Motor neuron (in vitro differentiated cells): ENCODE measurements at regions not wholly inside any gene's neighbourhood (a gene's known extent, or its start where the extent isn't known, plus 50 kb on each side); places are given as distances from the start of the nearest gene placed in this dataset.

ENCODE experiments used
- ATAC-seq, 8 experiments: fragments of 200-7000 bp; cut with Tn5 transposase; replicated peaks in 6 of 8; 2 replicates each; pipeline ENCODE4 v1.8.0; 2021; ENCODE audit warnings: mild to moderate bottlenecking in 8 of 8, moderate library complexity in 8 of 8
- H3K27ac ChIP-seq, 2 donors: fragments of 250-450 bp; sonication (Bioruptor Pico); 2 replicates each; pipeline ENCODE4 v1.9.0; 2021; ENCODE audit warnings: antibody characterized with exemption in 2 of 2, mild to moderate bottlenecking in 2 of 2, moderate library complexity in 1 of 2
- H3K4me1 ChIP-seq, 2 donors: fragments of 250-450 bp; sonication (Bioruptor Pico); replicated peaks in 1 of 2; 2 replicates each; pipeline ENCODE4 v1.6.1; 2021; ENCODE audit warnings: antibody characterized with exemption in 2 of 2, mild to moderate bottlenecking in 2 of 2, moderate library complexity in 1 of 2
- H3K4me3 ChIP-seq, 5 donors: fragments of 250-450 bp; sonication (Bioruptor Pico); 2 replicates each; pipeline ENCODE4 v1.9.0; 2021; ENCODE audit warnings: antibody characterized with exemption in 5 of 5, mild to moderate bottlenecking in 5 of 5, moderate library complexity in 4 of 5
- WGBS, 10 experiments: fragments of 450-650 bp; shearing (Covaris generic); methylation state at CpG; one replicate each; pipeline ENCODE4 v1.0.0; 2022; 5-methylcytosine and 5-hydroxymethylcytosine counted together
- in situ Hi-C, 9 experiments: fragments of 400-800 bp; cut with MboI; loops; one replicate each; pipeline ENCODE4 v1.15.0; 2021; ENCODE audit warnings: low sequenced_read_pairs in 9 of 9, low pct_unique_long_range_greater_than_20kb in 2 of 9; ENCODE audit not compliant: unreplicated experiment in 9 of 9

DNA sequence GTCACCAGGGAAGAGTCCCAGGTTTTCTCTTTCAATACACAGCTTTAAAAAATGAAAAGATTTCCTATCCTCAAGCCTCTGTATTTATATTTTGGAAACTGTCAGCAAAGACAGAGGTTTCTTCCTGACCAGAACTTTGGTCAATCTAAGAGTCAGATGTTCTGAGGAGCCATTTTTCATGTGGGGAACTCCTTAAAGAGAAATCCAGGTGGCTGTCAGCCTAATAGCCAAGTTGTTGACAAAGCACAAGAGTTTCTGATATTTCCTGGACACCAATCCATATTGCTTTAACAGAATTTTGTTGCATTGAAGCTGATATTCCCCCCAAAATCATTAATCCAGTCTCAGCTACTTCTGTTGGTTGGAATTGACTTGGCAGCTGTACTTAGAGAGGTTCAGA lies 318.6 kb upstream of the NFIA start:
- in situ Hi-C loops: loop anchor here in 1 of 9 experiments (25.0 kb wide), 1 partner anchor 476 kb away; no protein-coding TSS in a partner anchor
- no peak overlapping the region for H3K27ac ChIP-seq
- no peak overlapping the region for H3K4me3 ChIP-seq
- no peaks in the 10 kb centered on the region for H3K4me1 ChIP-seq
- ATAC-seq: no peak

DNA sequence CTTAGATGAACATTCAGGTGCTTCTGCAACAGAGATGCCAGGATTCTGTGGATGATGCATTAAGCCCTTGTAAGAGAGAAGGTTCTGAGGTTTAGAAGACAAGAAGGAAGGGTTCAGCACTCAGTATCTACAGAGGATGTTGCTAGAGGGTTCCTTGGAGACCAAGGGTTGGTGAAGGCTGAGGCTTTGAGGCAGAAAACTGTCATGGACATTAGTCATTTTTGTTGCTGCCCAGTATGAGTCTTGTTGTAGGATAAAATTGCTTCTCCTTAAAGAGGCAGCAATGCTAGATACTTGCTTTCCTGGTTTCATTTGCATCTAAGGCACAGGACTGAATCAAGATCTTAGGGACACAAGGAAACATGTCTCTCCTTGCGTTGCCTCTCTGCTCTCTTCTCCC lies 319.4 kb upstream of the NFIA start:
- no peak overlapping the region for H3K4me3 ChIP-seq
- no peak overlapping the region for H3K27ac ChIP-seq
- H3K4me1 ChIP-seq: no peaks in the 10 kb centered on the region
- WGBS, 10 experiments: 100% methylated on average over 1 of the region's 1 CpG; no CpG with 5 or more reads in 9 of the 10 experiments
- in situ Hi-C loops: loop anchor here in 1 of 9 experiments (25.0 kb wide), 1 partner anchor 476 kb away; no protein-coding TSS in a partner anchor
- no peak for ATAC-seq

DNA sequence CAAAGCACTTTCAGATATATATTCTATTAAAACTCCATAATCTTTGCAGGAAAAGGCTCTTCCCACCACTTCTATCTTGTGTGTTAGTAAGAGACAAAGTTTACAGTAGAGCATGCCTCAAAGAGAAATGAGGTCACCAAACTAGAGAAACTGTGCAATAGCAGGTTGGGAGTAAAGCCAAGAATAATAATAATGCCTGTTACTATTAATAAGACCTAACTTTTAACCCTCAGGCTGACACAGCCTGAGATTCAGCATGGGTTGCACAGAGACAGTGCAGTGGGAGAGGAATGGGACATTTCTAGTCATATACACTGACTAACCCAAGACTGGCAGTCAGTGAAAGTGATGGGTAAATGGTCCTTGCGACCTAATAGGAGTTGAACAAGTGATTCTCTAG lies 320.2 kb upstream of the NFIA start:
- no peak overlapping the region for H3K27ac ChIP-seq
- no peak overlapping the region for H3K4me3 ChIP-seq
- in situ Hi-C loops: loop anchor here in 1 of 9 experiments (25.0 kb wide), 1 partner anchor 475 kb away; no protein-coding TSS in a partner anchor
- H3K4me1 ChIP-seq: no peaks in the 10 kb centered on the region
- no peak for ATAC-seq
- WGBS, 10 experiments: 100% methylated on average over 1 of the region's 1 CpG; no CpG with 5 or more reads in 8 of the 10 experiments

DNA sequence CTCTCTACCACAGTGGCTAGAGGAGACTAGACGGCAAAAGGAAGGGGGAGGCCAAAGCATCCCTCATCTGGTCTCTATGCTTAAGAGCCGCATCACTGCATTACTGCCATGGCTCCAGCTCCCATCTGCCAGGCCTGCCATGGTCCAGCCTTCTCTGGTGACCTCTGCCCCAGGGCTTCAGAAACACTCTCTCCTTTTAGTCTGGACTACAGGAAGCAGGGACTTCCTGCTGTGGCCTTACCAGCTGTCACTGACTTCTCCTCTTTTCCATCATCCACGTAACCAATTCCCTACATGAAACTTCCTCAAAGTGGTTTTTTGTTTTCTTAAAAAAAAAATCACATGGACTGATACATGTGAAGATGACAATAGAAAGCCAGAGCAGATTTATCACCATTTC lies 323.1 kb upstream of the NFIA start:
- ATAC-seq: no peak
- H3K4me1 ChIP-seq: peaks cover 0 to 2% of the 10 kb centered on the region in 2 donors
- H3K4me3 ChIP-seq: no peak overlapping the region
- in situ Hi-C loops: loop anchor here in 1 of 9 experiments (25.0 kb wide), 1 partner anchor 472 kb away; no protein-coding TSS in a partner anchor
- whole genome bisulfite sequencing, 10 experiments: 14 to 94% (median 79%) methylated on average over 1 to 3 of the region's 3 CpGs; no CpG with 5 or more reads in 4 of the 10 experiments
- no peak overlapping the region for H3K27ac ChIP-seq

DNA sequence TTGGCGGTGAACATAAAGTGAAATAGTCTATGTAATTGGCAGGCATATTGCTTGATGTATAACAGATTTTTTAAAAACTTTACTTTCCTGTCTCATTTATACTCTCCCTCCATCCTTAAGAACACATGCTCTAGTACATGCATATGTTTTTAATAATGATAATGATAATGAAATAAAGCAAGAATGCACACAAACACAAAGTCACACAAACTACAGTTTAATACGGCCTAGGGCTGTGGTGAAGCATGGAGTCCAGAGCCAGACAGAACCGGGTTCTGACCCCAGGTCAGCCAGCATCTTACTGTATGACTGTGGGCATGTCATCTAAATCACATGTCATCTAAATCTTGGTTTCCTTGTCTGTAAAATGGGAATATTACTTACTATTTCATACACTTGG lies 324.9 kb upstream of the NFIA start:
- in situ Hi-C loops: loop anchor here in 1 of 9 experiments (25.0 kb wide), 1 partner anchor 470 kb away; no protein-coding TSS in a partner anchor
- Histone ChIP-seq H3K27ac (no peak overlapping the region), H3K4me1 (peaks cover 6 to 20% of the 10 kb centered on the region in 2 donors), H3K4me3 (no peak overlapping the region)
- ATAC-seq: no peak
- 0 to 100% (median 80%) methylated on average over 1 to 3 of the region's 3 CpGs; no CpG with 5 or more reads in 1 of the 10 experiments for WGBS, 10 experiments

DNA sequence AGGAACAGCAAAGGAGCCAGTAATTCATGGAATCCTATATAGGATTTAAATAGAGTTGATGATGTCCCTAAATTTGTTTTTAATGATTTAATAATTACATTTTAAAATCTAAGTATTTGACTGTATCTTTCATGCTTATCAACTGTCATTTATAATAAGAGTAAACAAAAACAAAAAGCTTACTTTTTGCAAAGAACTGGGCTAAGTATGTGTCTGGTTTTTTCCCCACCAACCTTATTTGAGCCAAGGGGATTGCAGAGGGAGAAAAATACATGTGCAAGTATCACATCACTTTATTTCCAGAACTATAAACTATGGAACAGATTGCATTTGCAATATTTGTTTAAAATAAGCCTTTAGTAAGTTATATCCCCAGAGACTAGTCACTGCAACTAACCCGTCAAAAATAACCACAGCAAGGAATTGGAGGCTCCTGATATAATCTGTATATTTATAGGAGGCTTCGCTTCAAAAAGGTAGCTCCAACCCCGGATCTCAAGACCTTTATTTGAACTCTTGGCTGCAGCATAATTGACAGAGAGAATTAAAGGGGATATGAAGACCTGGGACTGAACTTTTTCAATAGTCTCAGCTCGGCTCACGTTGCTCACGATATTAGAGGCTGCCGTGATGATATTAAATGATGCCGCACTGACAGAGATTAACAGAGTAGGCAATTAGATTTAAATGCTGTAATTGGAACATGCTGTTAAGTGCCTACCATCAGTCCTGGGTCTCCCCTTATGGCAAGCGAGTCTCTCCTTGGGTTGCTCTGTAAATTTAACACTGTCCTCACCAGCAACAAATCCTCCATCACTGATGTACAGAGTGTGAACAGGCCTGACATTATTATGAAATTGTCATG lies 329.1 kb upstream of the NFIA start:
- H3K4me1 ChIP-seq: peaks cover 6 to 24% of the 10 kb centered on the region in 2 donors
- no peak overlapping the region for H3K4me3 ChIP-seq
- peak in 5 of 8 experiments; percentile 38 to 87 (median 42) for ATAC-seq
- peak overlapping the region in 1 of 2 donors; percentile 23 for H3K27ac ChIP-seq
- in situ Hi-C loops: loop anchor here in 1 of 9 experiments (25.0 kb wide), 1 partner anchor 466 kb away; no protein-coding TSS in a partner anchor
- WGBS, 10 experiments: 18 to 80% (median 71%) methylated on average over 1 to 9 of the region's 9 CpGs

DNA sequence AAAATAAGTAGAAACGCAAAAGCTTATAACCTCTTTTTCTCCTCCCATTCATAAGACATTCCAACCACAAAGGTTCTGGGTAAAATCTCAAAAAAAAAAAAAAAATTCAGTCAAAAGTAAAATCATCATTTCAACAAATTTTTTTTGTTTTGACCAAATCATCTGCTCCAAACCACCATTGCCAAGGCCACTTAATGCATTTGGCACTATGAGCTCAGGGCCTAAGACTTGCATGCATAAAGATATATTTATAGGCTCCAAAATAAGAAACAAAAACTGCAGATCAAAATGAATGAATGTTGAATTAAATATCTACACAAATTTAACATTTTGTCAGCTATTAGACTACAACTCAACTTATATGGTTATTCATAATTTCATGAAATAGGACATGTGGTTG lies 331.1 kb upstream of the NFIA start:
- Histone ChIP-seq H3K27ac (no peak overlapping the region), H3K4me3 (no peak overlapping the region), H3K4me1 (peaks cover 12 to 32% of the 10 kb centered on the region in 2 donors)
- ATAC-seq: no peak
- in situ Hi-C loops: loop anchor here in 1 of 9 experiments (25.0 kb wide), 1 partner anchor 464 kb away; no protein-coding TSS in a partner anchor
- WGBS, 10 experiments: 0 to 100% (median 91%) methylated on average over 1 of the region's 1 CpG; no CpG with 5 or more reads in 3 of the 10 experiments

DNA sequence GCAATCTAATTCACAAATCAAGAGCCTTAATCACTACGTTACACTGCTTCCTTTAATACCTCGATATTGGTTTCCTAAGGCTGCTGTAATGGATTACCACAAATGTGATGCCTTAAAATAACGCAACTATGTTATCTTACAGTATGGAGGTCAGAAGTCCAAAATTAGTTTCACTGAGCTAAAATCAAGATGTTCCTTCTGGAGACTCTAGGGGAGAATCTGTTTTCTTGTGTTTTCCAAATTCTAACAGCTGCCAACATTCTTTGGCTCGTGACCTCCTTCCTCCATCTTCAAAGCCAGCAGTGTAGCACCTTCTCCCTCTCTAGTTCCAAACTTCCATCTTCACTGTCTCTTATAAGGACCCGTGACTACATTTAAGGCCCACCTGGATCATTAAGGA lies 335.0 kb upstream of the NFIA start:
- ATAC-seq: no peak
- Histone ChIP-seq H3K4me1 (peaks cover 12 to 23% of the 10 kb centered on the region in 2 donors), H3K4me3 (no peak overlapping the region), H3K27ac (no peak overlapping the region)
- in situ Hi-C loops: no loop called here
- 8 to 100% (median 96%) methylated on average over 1 to 5 of the region's 5 CpGs for WGBS, 10 experiments

DNA sequence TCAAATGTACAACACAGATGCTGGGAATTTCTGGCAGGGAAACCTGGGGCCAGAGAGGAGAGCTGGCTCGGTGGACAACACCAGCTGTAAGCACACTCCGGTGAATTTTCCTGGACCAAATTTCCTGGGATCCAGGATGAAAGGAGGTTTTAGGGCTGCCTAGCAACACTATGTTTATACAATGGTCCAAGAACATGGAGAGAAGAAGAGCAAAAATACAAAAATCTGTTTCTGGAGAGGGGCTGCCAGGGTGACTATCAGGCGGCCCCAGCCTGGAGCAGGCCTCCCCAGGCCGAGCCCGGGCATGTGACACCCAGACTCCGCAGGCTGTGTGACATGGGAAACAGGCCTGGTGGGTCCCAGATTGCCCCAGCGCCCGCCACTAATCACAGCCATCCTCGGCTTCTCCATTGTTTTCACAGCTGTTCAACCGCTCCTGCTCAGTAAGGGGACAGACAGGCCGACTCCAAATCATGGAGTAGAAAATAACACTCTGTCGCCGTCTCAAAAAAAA lies 336.0 kb upstream of the NFIA start:
- 0 to 32% (median 19%) methylated on average over 1 to 12 of the region's 13 CpGs; no CpG with 5 or more reads in 2 of the 10 experiments for WGBS, 10 experiments
- in situ Hi-C loops: no loop called here
- no peak overlapping the region for H3K4me3 ChIP-seq
- peaks cover 12 to 19% of the 10 kb centered on the region in 2 donors for H3K4me1 ChIP-seq
- peak in 5 of 8 experiments; percentile 93 to 97 (median 97) for ATAC-seq
- H3K27ac ChIP-seq: peak overlapping the region; percentile 59 to 61

DNA sequence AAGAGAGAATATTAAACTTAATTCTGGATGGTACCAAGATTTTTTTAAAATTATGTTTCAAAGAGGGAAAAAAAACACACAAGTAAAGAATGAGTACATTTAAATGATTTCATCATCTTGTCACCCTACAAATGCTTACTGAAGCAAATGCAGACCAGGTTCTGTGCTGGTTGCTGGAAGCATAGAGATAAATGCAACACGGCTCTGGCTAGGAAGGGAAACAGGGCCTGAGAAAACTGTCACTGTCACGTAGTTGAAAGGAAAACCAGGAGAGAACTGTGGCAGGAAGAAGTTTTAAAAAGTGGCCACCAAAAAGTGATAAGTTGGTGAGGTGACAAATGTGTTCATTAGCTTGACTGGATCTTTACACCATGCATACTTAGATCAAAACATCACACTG lies 336.9 kb upstream of the NFIA start:
- 0 to 80% (median 50%) methylated on average over 1 to 2 of the region's 2 CpGs; no CpG with 5 or more reads in 1 of the 10 experiments for WGBS, 10 experiments
- no peak for ATAC-seq
- in situ Hi-C loops: no loop called here
- Histone ChIP-seq H3K27ac (no peak overlapping the region), H3K4me1 (peaks cover 12 to 19% of the 10 kb centered on the region in 2 donors), H3K4me3 (no peak overlapping the region)

DNA sequence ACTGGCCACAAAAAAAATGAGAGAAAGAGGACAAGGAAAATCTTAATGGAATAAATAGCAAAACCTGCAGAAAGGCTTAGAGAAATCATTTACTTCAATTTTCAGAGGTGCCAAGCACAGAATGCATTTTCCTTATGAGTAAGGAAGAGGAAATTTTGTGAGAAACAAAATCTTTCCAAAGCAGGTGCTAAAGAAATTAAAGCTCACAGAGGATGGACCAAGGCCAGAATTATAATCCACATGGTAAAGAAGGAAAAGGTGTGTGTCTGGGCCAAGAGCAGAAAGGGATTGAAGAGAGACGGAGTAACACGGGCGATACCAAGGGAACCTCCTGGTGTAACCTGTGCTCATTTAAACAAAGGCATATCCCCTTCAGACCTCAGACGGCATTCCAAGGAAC lies 340.0 kb upstream of the NFIA start:
- in situ Hi-C loops: no loop called here
- no peak for ATAC-seq
- Histone ChIP-seq H3K4me3 (no peak overlapping the region), H3K4me1 (peaks cover 12 to 19% of the 10 kb centered on the region in 2 donors), H3K27ac (no peak overlapping the region)
- 90 to 100% (median 100%) methylated on average over 1 to 4 of the region's 4 CpGs; no CpG with 5 or more reads in 5 of the 10 experiments for WGBS, 10 experiments

DNA sequence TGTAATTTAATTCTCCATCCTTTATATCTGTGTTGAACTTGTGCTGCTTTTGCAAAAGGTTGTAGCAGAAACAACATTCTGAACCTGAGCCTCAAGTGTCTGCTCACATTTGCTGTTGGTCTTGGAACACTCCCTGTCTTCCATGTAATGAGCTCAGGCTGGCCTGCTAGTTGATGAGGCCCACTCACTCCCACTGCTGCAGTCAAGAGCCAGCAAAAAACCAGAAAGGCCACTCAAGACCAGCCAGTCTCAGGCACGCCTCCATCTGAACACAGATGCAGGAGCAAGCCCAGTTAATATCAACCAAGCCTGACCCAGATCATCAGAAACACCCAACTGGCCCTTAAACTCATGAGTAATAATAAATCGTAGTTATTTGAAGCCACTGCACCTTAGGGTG lies 342.2 kb upstream of the NFIA start:
- 6 to 100% (median 80%) methylated on average over 1 to 2 of the region's 2 CpGs; no CpG with 5 or more reads in 3 of the 10 experiments for WGBS, 10 experiments
- H3K4me3 ChIP-seq: no peak overlapping the region
- in situ Hi-C loops: no loop called here
- ATAC-seq: no peak
- no peak overlapping the region for H3K27ac ChIP-seq
- peaks cover 0 to under 1% of the 10 kb centered on the region in 2 donors for H3K4me1 ChIP-seq

DNA sequence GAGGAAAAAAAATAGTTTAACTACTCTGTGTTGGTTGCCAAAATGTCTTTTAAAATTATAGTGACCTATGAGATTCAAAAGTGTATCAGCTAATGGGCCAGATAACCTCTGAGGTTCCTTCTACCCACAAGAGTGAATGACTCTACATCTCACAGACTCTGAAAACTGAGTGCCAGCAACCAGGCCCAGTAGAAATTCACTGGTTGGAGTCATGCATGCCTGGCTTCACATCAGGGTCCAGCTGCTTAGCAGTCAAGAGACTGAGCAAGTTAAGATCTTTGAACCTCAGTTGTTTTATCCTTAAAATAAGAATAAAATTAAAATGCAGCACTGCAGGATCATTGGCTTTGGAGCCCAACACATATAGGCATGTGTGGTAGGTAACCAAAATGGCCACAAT lies 342.6 kb upstream of the NFIA start:
- no peak overlapping the region for H3K27ac ChIP-seq
- no peaks in the 10 kb centered on the region for H3K4me1 ChIP-seq
- H3K4me3 ChIP-seq: no peak overlapping the region
- in situ Hi-C loops: no loop called here
- no peak for ATAC-seq
